ENCODE measurements at regions not wholly inside any gene's neighbourhood (a gene's known extent, or its start where the extent isn't known, plus 50 kb on each side); places are given as distances from the start of the nearest gene placed in this dataset.

- TF ChIP-seq POLR2AphosphoS5 (IDR thresholded peaks at IDR 0.05; ENCODE audit: insufficient read depth in 1 of 2, low read depth in 1 of 2) (no peak), POLR2A (IDR thresholded peaks at IDR 0.05) (no peak), CTCF (IDR thresholded peaks at IDR 0.05) (no peak)
Observed at GRCh38 chr5:174418809-174419539, 305.4 kb upstream of the MSX2 start.
